RWPE2 (cell line): ENCODE measurements at regions not wholly inside any gene's neighbourhood (a gene's known extent, or its start where the extent isn't known, plus 50 kb on each side); places are given as distances from the start of the nearest gene placed in this dataset.

ENCODE experiments used
- ATAC-seq: fragments of 200-7000 bp; cut with Tn5 transposase; 3 replicates; pipeline ENCODE4 v1.9.1; 2021; ENCODE audit warnings: low read depth
- DNase-seq: peaks from one replicate; pipeline ENCODE4 v3.0.0-alpha.2; 2020; ENCODE audit warnings: low spot score
- H3K27ac ChIP-seq: fragments of 450-650 bp; 2 replicates; pipeline ENCODE4 v1.5.1; 2017; ENCODE audit warnings: mild to moderate bottlenecking; ENCODE audit not compliant: poor library complexity, severe bottlenecking
- H3K27me3 ChIP-seq: fragments of 250-450 bp; sonication (Bioruptor Pico); 2 replicates; pipeline ENCODE4 v1.5.1; 2021; ENCODE audit warnings: mild to moderate bottlenecking, moderate library complexity; ENCODE audit not compliant: insufficient read depth, poor library complexity, severe bottlenecking
- H3K36me3 ChIP-seq: fragments of 250-450 bp; sonication (Bioruptor Pico); 2 replicates; pipeline ENCODE4 v1.5.1; 2020; ENCODE audit warnings: low read depth, mild to moderate bottlenecking, moderate library complexity
- H3K4me1 ChIP-seq: fragments of 250-450 bp; sonication (Bioruptor Pico); 2 replicates; pipeline ENCODE4 v1.5.1; 2021; ENCODE audit warnings: mild to moderate bottlenecking, moderate library complexity; ENCODE audit not compliant: insufficient read depth, poor library complexity, severe bottlenecking
- H3K4me3 ChIP-seq: fragments of 250-450 bp; sonication (Bioruptor Pico); 2 replicates; pipeline ENCODE4 v1.5.1; 2021; ENCODE audit warnings: mild to moderate bottlenecking, moderate library complexity; ENCODE audit not compliant: severe bottlenecking
- H3K9me3 ChIP-seq: fragments of 250-450 bp; sonication (Bioruptor Pico); 2 replicates; pipeline ENCODE4 v1.5.1; 2021; ENCODE audit warnings: mild to moderate bottlenecking, moderate library complexity; ENCODE audit not compliant: severe bottlenecking
- CTCF ChIP-seq: fragments of 450-650 bp; IDR thresholded peaks from one replicate; pipeline ENCODE4 v1.5.1; 2017; ENCODE audit warnings: mild to moderate bottlenecking, moderate library complexity; ENCODE audit not compliant: poor library complexity, severe bottlenecking

- Histone ChIP-seq H3K4me3 (no peak overlapping the region), H3K36me3 (no peaks in the 10 kb centered on the region), H3K9me3 (no peaks in the 10 kb centered on the region), H3K27me3 (no peaks in the 10 kb centered on the region), H3K27ac (no peak overlapping the region), H3K4me1 (no peaks in the 10 kb centered on the region)
- DNase-seq (no peak), ATAC-seq (no peak)
- TF ChIP-seq CTCF: no peak
Measured at GRCh38 chr1:213678753-213679152, 309.0 kb upstream of the PROX1 start.

GRCh38 chr1:213679153-213679552, 308.6 kb upstream of the PROX1 start:
- Histone ChIP-seq H3K4me1 (no peaks in the 10 kb centered on the region), H3K27me3 (no peaks in the 10 kb centered on the region), H3K4me3 (no peak overlapping the region), H3K9me3 (no peaks in the 10 kb centered on the region), H3K27ac (no peak overlapping the region), H3K36me3 (no peaks in the 10 kb centered on the region)
- DNase-seq: no peak
- no peak for TF ChIP-seq CTCF
- no peak for ATAC-seq

- DNase-seq (no peak), ATAC-seq (no peak)
- no peaks in the 10 kb centered on the region for H3K4me1 ChIP-seq
- no peaks in the 10 kb centered on the region for H3K9me3 ChIP-seq
- H3K27me3 ChIP-seq: no peaks in the 10 kb centered on the region
- H3K4me3 ChIP-seq: no peak overlapping the region
- H3K36me3 ChIP-seq: no peaks in the 10 kb centered on the region
- TF ChIP-seq CTCF: no peak
- H3K27ac ChIP-seq: no peak overlapping the region
Measured at GRCh38 chr1:213680677-213681325, 307.0 kb upstream of the PROX1 start.

- H3K4me1 ChIP-seq: no peaks in the 10 kb centered on the region
- ATAC-seq: no peak
Measured at GRCh38 chr1:213681788-213682340, 305.9 kb upstream of the PROX1 start.

More at GRCh38 chr1:213681788-213682340, 305.9 kb upstream of the PROX1 start:
- Histone ChIP-seq H3K27ac (no peak overlapping the region), H3K9me3 (no peaks in the 10 kb centered on the region), H3K27me3 (no peaks in the 10 kb centered on the region), H3K4me3 (no peak overlapping the region), H3K36me3 (no peaks in the 10 kb centered on the region)
- no peak for DNase-seq
- TF ChIP-seq CTCF: no peak
